ENCODE measurements at regions not wholly inside any gene's neighbourhood (a gene's known extent, or its start where the extent isn't known, plus 50 kb on each side); places are given as distances from the start of the nearest gene placed in this dataset.

- TF ChIP-seq CTCF (IDR thresholded peaks at IDR 0.05; ENCODE audit: low read depth, low read length, poor library complexity, severe bottlenecking) (no peak), EZH2phosphoT487 (IDR thresholded peaks at IDR 0.05; ENCODE audit: borderline replicate concordance, low read length) (no peak)
Measured at GRCh38 chrX:78517124-78517523, 142.0 kb downstream of the RTL3 start.

All from DOHH2 (cell line).